ENCODE measurements at regions not wholly inside any gene's neighbourhood (a gene's known extent, or its start where the extent isn't known, plus 50 kb on each side); places are given as distances from the start of the nearest gene placed in this dataset.

DNA sequence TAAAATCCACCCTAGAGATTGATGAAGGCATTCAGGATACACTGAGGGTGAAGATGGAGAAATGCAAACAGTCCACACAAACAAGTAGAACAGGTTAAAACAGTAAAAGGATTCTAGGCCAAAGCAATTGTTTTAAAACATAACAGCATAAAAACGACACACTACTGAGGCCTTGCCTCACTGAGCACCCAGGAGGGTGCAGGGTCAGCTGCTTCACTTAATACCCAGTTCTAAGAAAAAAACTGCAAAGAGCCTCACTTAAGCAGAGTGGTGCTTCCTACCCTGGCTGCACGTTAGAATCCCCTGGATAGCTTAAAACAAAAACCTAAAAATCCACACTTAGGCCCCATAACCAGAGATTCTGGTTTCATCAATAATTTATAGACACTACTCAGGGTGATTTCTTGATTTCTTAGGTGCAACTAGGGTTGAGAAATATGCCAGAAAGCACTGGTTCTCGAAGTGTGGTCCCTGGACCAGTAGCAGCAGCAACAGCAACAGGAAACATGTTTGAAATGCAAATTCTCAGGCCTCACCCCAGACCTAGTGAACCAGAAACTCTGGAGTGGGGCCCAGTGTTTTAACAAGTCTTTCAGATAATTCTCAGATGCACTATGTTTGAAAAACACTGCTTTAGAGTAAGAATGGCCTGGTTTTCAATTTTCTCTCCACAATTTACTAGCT lies 279.1 kb downstream of the ZEB2 start:
- TF ChIP-seq, protein P1, sequence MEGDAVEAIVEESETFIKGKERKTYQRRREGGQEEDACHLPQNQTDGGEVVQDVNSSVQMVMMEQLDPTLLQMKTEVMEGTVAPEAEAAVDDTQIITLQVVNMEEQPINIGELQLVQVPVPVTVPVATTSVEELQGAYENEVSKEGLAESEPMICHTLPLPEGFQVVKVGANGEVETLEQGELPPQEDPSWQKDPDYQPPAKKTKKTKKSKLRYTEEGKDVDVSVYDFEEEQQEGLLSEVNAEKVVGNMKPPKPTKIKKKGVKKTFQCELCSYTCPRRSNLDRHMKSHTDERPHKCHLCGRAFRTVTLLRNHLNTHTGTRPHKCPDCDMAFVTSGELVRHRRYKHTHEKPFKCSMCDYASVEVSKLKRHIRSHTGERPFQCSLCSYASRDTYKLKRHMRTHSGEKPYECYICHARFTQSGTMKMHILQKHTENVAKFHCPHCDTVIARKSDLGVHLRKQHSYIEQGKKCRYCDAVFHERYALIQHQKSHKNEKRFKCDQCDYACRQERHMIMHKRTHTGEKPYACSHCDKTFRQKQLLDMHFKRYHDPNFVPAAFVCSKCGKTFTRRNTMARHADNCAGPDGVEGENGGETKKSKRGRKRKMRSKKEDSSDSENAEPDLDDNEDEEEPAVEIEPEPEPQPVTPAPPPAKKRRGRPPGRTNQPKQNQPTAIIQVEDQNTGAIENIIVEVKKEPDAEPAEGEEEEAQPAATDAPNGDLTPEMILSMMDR (IDR thresholded peaks at IDR 0.05; ENCODE audit: insufficient read depth, low read length, poor library complexity, severe bottlenecking) = no peak
- DNase-seq (ENCODE audit: low read depth) = no peak
- no peaks in the 10 kb centered on the region for H3K27me3 ChIP-seq (ENCODE audit: control insufficient read depth, insufficient read depth, low read length)
- H3K4me3 ChIP-seq (ENCODE audit: low read depth, low read length) = no peak overlapping the region
- H3K36me3 ChIP-seq (ENCODE audit: control insufficient read depth, insufficient read depth, low read length) = no peaks in the 10 kb centered on the region

GRCh38 chr2:144239726-144240125 lies 280.2 kb downstream of the ZEB2 start:
- no peaks in the 10 kb centered on the region for H3K27me3 ChIP-seq (ENCODE audit: control insufficient read depth, insufficient read depth, low read length)
- TF ChIP-seq, protein P1 (IDR thresholded peaks at IDR 0.05; ENCODE audit: insufficient read depth, low read length, poor library complexity, severe bottlenecking) = no peak
- no peak for DNase-seq (ENCODE audit: low read depth)
- no peak overlapping the region for H3K4me3 ChIP-seq (ENCODE audit: low read depth, low read length)
- no peaks in the 10 kb centered on the region for H3K36me3 ChIP-seq (ENCODE audit: control insufficient read depth, insufficient read depth, low read length)

DNA sequence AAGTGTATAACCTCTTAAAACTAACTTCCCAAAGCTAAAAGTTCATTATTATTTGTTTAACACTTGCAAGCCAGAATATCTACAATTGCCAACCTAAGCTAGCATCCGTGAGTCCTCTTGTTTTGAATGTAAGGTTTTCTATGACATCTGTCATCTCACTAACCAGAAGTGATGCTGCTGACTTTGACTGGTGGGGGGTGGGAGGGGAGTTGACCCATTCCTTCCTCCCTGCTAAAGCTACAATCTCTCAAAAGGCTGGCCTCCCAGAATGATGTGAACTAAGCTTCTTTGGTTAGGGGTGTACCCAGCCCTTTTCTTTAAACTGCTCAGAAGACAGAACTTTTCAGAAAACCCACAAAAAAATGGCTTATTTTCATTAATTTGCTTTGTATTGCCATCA lies 280.6 kb downstream of the ZEB2 start:
- DNase-seq (ENCODE audit: low read depth) = no peak
- Histone ChIP-seq H3K4me3 (ENCODE audit: low read depth, low read length) (no peak overlapping the region), H3K36me3 (ENCODE audit: control insufficient read depth, insufficient read depth, low read length) (no peaks in the 10 kb centered on the region), H3K27me3 (ENCODE audit: control insufficient read depth, insufficient read depth, low read length) (no peaks in the 10 kb centered on the region)
- TF ChIP-seq, protein P1 (IDR thresholded peaks at IDR 0.05; ENCODE audit: insufficient read depth, low read length, poor library complexity, severe bottlenecking) = no peak

- TF ChIP-seq, protein P1 (IDR thresholded peaks at IDR 0.05; ENCODE audit: insufficient read depth, low read length, poor library complexity, severe bottlenecking) = no peak
- no peak overlapping the region for H3K4me3 ChIP-seq (ENCODE audit: low read depth, low read length)
- no peak for DNase-seq (ENCODE audit: low read depth)
- H3K36me3 ChIP-seq (ENCODE audit: control insufficient read depth, insufficient read depth, low read length) = no peaks in the 10 kb centered on the region
- H3K27me3 ChIP-seq (ENCODE audit: control insufficient read depth, insufficient read depth, low read length) = no peaks in the 10 kb centered on the region
Measured at GRCh38 chr2:144237830-144238627, 281.9 kb downstream of the ZEB2 start.

GRCh38 chr2:144237108-144237507 lies 282.8 kb downstream of the ZEB2 start:
- H3K36me3 ChIP-seq (ENCODE audit: control insufficient read depth, insufficient read depth, low read length) = no peaks in the 10 kb centered on the region
- DNase-seq (ENCODE audit: low read depth) = no peak
- H3K27me3 ChIP-seq (ENCODE audit: control insufficient read depth, insufficient read depth, low read length) = no peaks in the 10 kb centered on the region
- TF ChIP-seq, protein P1 (IDR thresholded peaks at IDR 0.05; ENCODE audit: insufficient read depth, low read length, poor library complexity, severe bottlenecking) = no peak
- H3K4me3 ChIP-seq (ENCODE audit: low read depth, low read length) = no peak overlapping the region
